ENCODE measurements at regions not wholly inside any gene's neighbourhood (a gene's known extent, or its start where the extent isn't known, plus 50 kb on each side); places are given as distances from the start of the nearest gene placed in this dataset.

GRCh38 chr18:24683925-24684324 is 223.5 kb downstream of the HRH4 start:
- TF ChIP-seq CTCF (IDR thresholded peaks at IDR 0.05): no peak
- no CpG with 5 or more reads among the region's 1 CpG for WGBS (ENCODE audit: insufficient coverage)
- H3K4me1 Mint-ChIP-seq: no peaks in the 10 kb centered on the region
- no peaks in the 10 kb centered on the region for H3K36me3 Mint-ChIP-seq
- no peak overlapping the region for H3K4me3 Mint-ChIP-seq
- Histone ChIP-seq H3K9me3 (replicated peaks in 1 of 2; ENCODE audit: control insufficient read depth in 1 of 2, insufficient read depth in 1 of 2, low read length in 2 of 2) (no peaks in the 10 kb centered on the region), H3K36me3 (replicated peaks in 1 of 2; ENCODE audit: control insufficient read depth in 1 of 2, insufficient read depth in 2 of 2, low read length in 2 of 2) (no peaks in the 10 kb centered on the region), H3K4me1 (ENCODE audit: control insufficient read depth in 1 of 2, insufficient read depth in 2 of 2, low read length in 2 of 2) (no peaks in the 10 kb centered on the region), H3K79me2 (ENCODE audit: insufficient read depth, low read length) (no peaks in the 10 kb centered on the region), H3K9ac (ENCODE audit: insufficient read depth, low read length, poor library complexity, severe bottlenecking) (no peak overlapping the region), H3K4me2 (replicated peaks; ENCODE audit: extremely low read depth, low read length, poor library complexity, severe bottlenecking) (no peak overlapping the region), H4K20me1 (ENCODE audit: insufficient read depth, low read length) (no peaks in the 10 kb centered on the region), H3K4me3 (replicated peaks in 1 of 3; ENCODE audit: low read depth in 2 of 3, low read length in 3 of 3) (no peak overlapping the region), H3K27me3 (ENCODE audit: control insufficient read depth in 2 of 2, insufficient read depth in 2 of 2, low read length in 2 of 2) (no peaks in the 10 kb centered on the region), H2AFZ (ENCODE audit: insufficient read depth, low read depth, low read length, poor library complexity, severe bottlenecking) (no peak overlapping the region), H3K27ac (ENCODE audit: low read depth in 1 of 2, low read length in 2 of 2) (no peak overlapping the region)
- no peak for DNase-seq
- intact Hi-C loops (cut with micrococcal nuclease): no loop called here
- peaks cover 0 to 3% (median 0%) of the 10 kb centered on the region in 3 donors for H3K27me3 Mint-ChIP-seq (ENCODE audit: low read depth in 3 of 3)
- H3K27ac Mint-ChIP-seq: no peak overlapping the region
- peaks cover 0 to 7% (median 2%) of the 10 kb centered on the region in 7 donors for H3K9me3 Mint-ChIP-seq

GRCh38 chr18:24685254-24685959 is 225.0 kb downstream of the HRH4 start:
- H3K4me3 Mint-ChIP-seq: no peak overlapping the region
- H3K9me3 Mint-ChIP-seq: peaks cover 0 to 7% (median 2%) of the 10 kb centered on the region in 7 donors
- Histone ChIP-seq H3K4me2 (replicated peaks; ENCODE audit: extremely low read depth, low read length, poor library complexity, severe bottlenecking) (no peak overlapping the region), H3K9ac (ENCODE audit: insufficient read depth, low read length, poor library complexity, severe bottlenecking) (no peak overlapping the region), H4K20me1 (ENCODE audit: insufficient read depth, low read length) (no peaks in the 10 kb centered on the region), H3K79me2 (ENCODE audit: insufficient read depth, low read length) (no peaks in the 10 kb centered on the region), H3K36me3 (replicated peaks in 1 of 2; ENCODE audit: control insufficient read depth in 1 of 2, insufficient read depth in 2 of 2, low read length in 2 of 2) (no peaks in the 10 kb centered on the region), H3K27me3 (ENCODE audit: control insufficient read depth in 2 of 2, insufficient read depth in 2 of 2, low read length in 2 of 2) (no peaks in the 10 kb centered on the region), H3K9me3 (replicated peaks in 1 of 2; ENCODE audit: control insufficient read depth in 1 of 2, insufficient read depth in 1 of 2, low read length in 2 of 2) (no peaks in the 10 kb centered on the region), H3K4me3 (replicated peaks in 1 of 3; ENCODE audit: low read depth in 2 of 3, low read length in 3 of 3) (no peak overlapping the region), H2AFZ (ENCODE audit: insufficient read depth, low read depth, low read length, poor library complexity, severe bottlenecking) (no peak overlapping the region), H3K4me1 (ENCODE audit: control insufficient read depth in 1 of 2, insufficient read depth in 2 of 2, low read length in 2 of 2) (no peaks in the 10 kb centered on the region), H3K27ac (ENCODE audit: low read depth in 1 of 2, low read length in 2 of 2) (no peak overlapping the region)
- peaks cover 0 to 3% (median 0%) of the 10 kb centered on the region in 3 donors for H3K27me3 Mint-ChIP-seq (ENCODE audit: low read depth in 3 of 3)
- no peak for TF ChIP-seq CTCF (IDR thresholded peaks at IDR 0.05)
- no peaks in the 10 kb centered on the region for H3K36me3 Mint-ChIP-seq
- no peak overlapping the region for H3K27ac Mint-ChIP-seq
- intact Hi-C loops (cut with micrococcal nuclease): no loop called here
- no peaks in the 10 kb centered on the region for H3K4me1 Mint-ChIP-seq
- no peak for DNase-seq
- 50% methylated on average over 2 of the region's 5 CpGs for WGBS (ENCODE audit: insufficient coverage)

Data from CD14-positive monocyte (primary cell).